ENCODE measurements at regions not wholly inside any gene's neighbourhood (a gene's known extent, or its start where the extent isn't known, plus 50 kb on each side); places are given as distances from the start of the nearest gene placed in this dataset.

DNA sequence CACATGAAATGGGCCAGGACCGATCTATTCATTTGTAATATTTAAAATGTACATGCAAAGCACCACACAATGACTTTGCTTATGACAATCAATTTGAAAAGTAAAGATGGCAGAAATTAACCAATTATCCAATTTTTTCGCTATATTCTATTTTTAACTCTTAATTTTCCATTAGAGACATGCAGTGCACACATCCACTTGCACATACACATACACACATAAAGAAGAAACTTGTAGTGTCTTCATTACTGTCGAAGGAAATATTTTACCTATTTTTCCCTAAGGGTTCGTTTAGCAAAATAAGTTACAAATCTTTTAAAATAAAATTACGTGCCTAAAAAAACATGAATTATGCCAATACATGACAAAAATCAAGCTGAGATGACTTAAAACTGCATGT is 194.3 kb upstream of the MDFIC2 start:
- no TSS peak for BruUV-seq (replicated peaks)
- Histone ChIP-seq H3K4me3 (replicated peaks in 1 of 3; ENCODE audit: insufficient read depth in 1 of 3, low read depth in 1 of 3, low read length in 3 of 3) (no peak overlapping the region), H3K27me3 (ENCODE audit: control insufficient read depth in 2 of 2, insufficient read depth in 2 of 2, low read length in 2 of 2) (no peaks in the 10 kb centered on the region), H3K79me2 (ENCODE audit: control insufficient read depth, insufficient read depth, low read length) (no peaks in the 10 kb centered on the region), H3K9me1 (replicated peaks; ENCODE audit: control insufficient read depth, extremely low read depth, insufficient read depth, low read length) (no peaks in the 10 kb centered on the region), H2AFZ (ENCODE audit: low read depth, low read length) (no peak overlapping the region), H3K36me3 (ENCODE audit: control insufficient read depth in 2 of 2, extremely low read depth in 1 of 2, insufficient read depth in 2 of 2, low read length in 2 of 2) (no peaks in the 10 kb centered on the region), H3K4me1 (ENCODE audit: control insufficient read depth, extremely low read depth, insufficient read depth, low read length) (no peaks in the 10 kb centered on the region), H3K27ac (ENCODE audit: insufficient read depth, low read depth, low read length) (no peak overlapping the region), H3K9ac (replicated peaks; ENCODE audit: extremely low read depth, insufficient read depth, low read length) (no peak overlapping the region), H3K4me2 (ENCODE audit: insufficient read depth, low read length) (no peak overlapping the region), H3K9me3 (replicated peaks; ENCODE audit: control insufficient read depth, insufficient read depth, low read length) (no peaks in the 10 kb centered on the region), H4K20me1 (replicated peaks; ENCODE audit: control insufficient read depth, extremely low read depth, insufficient read depth, low read length) (no peaks in the 10 kb centered on the region)
- intact Hi-C loops (cut with micrococcal nuclease) (no loop called here), dilution Hi-C loops (cut with MboI; ENCODE audit: extremely low pct_ligation_motif_present, low sequenced_read_pairs) (no loop called here)
- no peak for FAIRE-seq
- CTCF ChIA-PET: no interaction called here
- TF ChIP-seq MYC (IDR thresholded peaks at IDR 0.05; ENCODE audit: low read depth, low read length) (no peak), FOS (IDR thresholded peaks at IDR 0.05; ENCODE audit: borderline replicate concordance, insufficient read depth, low read length) (no peak), JUN (IDR thresholded peaks at IDR 0.05; ENCODE audit: borderline replicate concordance, insufficient read depth, insufficient read length, low read depth) (no peak), POLR2AphosphoS5 (IDR thresholded peaks at IDR 0.05; ENCODE audit: insufficient read depth, low read depth, low read length) (no peak), POLR2A (IDR thresholded peaks at IDR 0.05; ENCODE audit: low read depth, low read length) (no peak), GATA2 (IDR thresholded peaks at IDR 0.05; ENCODE audit: insufficient read depth, insufficient read length, low read depth, low read length) (no peak), EZH2 (IDR thresholded peaks at IDR 0.05; ENCODE audit: borderline replicate concordance, low read depth, low read length, severe bottlenecking) (no peak)
- TF ChIP-seq, protein P1, sequence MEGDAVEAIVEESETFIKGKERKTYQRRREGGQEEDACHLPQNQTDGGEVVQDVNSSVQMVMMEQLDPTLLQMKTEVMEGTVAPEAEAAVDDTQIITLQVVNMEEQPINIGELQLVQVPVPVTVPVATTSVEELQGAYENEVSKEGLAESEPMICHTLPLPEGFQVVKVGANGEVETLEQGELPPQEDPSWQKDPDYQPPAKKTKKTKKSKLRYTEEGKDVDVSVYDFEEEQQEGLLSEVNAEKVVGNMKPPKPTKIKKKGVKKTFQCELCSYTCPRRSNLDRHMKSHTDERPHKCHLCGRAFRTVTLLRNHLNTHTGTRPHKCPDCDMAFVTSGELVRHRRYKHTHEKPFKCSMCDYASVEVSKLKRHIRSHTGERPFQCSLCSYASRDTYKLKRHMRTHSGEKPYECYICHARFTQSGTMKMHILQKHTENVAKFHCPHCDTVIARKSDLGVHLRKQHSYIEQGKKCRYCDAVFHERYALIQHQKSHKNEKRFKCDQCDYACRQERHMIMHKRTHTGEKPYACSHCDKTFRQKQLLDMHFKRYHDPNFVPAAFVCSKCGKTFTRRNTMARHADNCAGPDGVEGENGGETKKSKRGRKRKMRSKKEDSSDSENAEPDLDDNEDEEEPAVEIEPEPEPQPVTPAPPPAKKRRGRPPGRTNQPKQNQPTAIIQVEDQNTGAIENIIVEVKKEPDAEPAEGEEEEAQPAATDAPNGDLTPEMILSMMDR (IDR thresholded peaks at IDR 0.05; ENCODE audit: extremely low read depth in 1 of 2, insufficient read depth in 1 of 2, low read depth in 1 of 2, low read length in 2 of 2): no peak
- TF ChIP-seq, protein P2, sequence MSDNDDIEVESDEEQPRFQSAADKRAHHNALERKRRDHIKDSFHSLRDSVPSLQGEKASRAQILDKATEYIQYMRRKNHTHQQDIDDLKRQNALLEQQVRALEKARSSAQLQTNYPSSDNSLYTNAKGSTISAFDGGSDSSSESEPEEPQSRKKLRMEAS (IDR thresholded peaks at IDR 0.05; ENCODE audit: insufficient read depth, insufficient read length): no peak
- no peak for DNase-seq (ENCODE audit: low read depth, low spot score)
- POLR2A ChIA-PET: no interaction called here

All from endothelial cell of umbilical vein (primary cell).